Central memory CD8-positive, alpha-beta T cell (primary cell): ENCODE measurements at regions not wholly inside any gene's neighbourhood (a gene's known extent, or its start where the extent isn't known, plus 50 kb on each side); places are given as distances from the start of the nearest gene placed in this dataset.

ENCODE experiments used
- ATAC-seq: fragments of 150-1000 bp; cut with Tn5 transposase; replicated peaks from 2 replicates; pipeline ENCODE4 v1.10.0; 2022; ENCODE audit warnings: mild to moderate bottlenecking, moderate FRiP score, moderate number of reproducible peaks; ENCODE audit not compliant: poor library complexity, severe bottlenecking; ENCODE audit errors: extremely low read depth
- DNase-seq, 2 donors: peaks; one replicate each; pipeline ENCODE4 v3.0.0; 2021; ENCODE audit warnings: low spot score in 2 of 2
- H3K27ac Mint-ChIP-seq: one replicate; pipeline ENCODE4 v1.8.0; 2022; ENCODE audit warnings: low read depth, mild to moderate bottlenecking, moderate library complexity, mixed read lengths
- H3K27me3 Mint-ChIP-seq: one replicate; pipeline ENCODE4 v1.8.0; 2022; ENCODE audit warnings: mixed read lengths
- H3K36me3 Mint-ChIP-seq: one replicate; pipeline ENCODE4 v1.8.0; 2022; ENCODE audit warnings: mild to moderate bottlenecking, moderate library complexity, mixed read lengths; ENCODE audit not compliant: insufficient read depth
- H3K4me1 Mint-ChIP-seq: one replicate; pipeline ENCODE4 v1.8.0; 2022; ENCODE audit warnings: mixed read lengths
- H3K4me3 Mint-ChIP-seq: one replicate; pipeline ENCODE4 v1.8.0; 2022; ENCODE audit warnings: mild to moderate bottlenecking, moderate library complexity, mixed read lengths
- H3K9me3 Mint-ChIP-seq: one replicate; pipeline ENCODE4 v1.8.0; 2022; ENCODE audit warnings: mixed read lengths

DNA sequence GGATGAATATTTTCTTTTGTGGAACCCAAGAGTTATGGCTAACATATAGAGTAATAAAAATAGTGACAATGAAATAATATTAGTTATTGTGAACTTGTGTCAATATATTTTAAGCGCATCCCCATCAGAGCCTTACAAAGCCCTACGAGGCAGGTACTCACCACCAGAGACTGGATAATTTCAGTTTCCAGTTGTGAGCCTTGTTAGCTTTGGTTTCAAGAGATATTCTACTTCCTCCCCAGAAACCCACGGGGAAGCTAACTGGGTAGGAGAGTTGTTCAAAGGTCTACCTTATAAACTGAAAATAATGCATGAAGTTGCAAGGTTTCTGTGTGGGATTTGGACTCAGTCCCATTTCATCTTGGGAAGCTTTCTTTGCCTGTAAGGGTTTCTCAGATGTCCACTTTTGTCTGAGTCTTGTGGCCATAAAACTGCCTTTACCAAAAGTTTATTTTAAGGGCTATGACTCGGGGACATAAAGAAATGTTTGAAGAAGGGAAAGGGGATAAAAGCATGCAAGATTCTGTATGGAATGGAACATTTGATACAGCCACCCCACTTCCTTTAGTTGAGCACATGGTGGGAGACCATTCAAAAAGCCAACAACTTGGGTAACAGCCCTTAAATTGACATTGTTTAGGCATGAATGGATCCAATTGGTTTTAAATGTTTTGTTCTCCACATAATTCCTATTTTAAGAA lies 57.4 kb upstream of the ANKRD55 start:
- DNase-seq = no peak
- H3K9me3 Mint-ChIP-seq = no peaks in the 10 kb centered on the region
- peaks cover 10% of the 10 kb centered on the region for H3K27me3 Mint-ChIP-seq
- no peak for ATAC-seq
- H3K4me3 Mint-ChIP-seq = no peak overlapping the region
- H3K36me3 Mint-ChIP-seq = no peaks in the 10 kb centered on the region
- no peaks in the 10 kb centered on the region for H3K4me1 Mint-ChIP-seq
- no peak overlapping the region for H3K27ac Mint-ChIP-seq

DNA sequence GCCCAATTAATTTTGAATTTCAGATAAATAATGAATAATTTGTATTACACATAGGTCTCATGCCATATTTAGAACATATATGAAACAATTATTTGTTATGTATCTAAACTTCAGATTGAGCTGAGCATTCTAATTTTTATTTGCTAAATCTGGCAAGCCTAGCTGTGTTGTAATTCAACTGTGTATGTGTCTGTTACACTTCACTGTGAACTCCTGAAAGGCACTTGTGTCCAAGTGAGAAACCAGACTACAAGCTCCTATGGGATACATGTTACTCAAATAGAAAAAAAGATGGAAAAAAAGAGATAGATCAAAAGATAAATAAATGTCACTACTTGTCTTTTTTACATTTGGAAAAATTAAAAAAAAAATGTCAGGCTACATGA lies 56.5 kb upstream of the ANKRD55 start:
- no peak for DNase-seq
- Mint-ChIP-seq H3K4me1 (no peaks in the 10 kb centered on the region), H3K9me3 (no peaks in the 10 kb centered on the region), H3K36me3 (no peaks in the 10 kb centered on the region), H3K27ac (no peak overlapping the region), H3K27me3 (peaks cover 10% of the 10 kb centered on the region), H3K4me3 (no peak overlapping the region)
- ATAC-seq = no peak

DNA sequence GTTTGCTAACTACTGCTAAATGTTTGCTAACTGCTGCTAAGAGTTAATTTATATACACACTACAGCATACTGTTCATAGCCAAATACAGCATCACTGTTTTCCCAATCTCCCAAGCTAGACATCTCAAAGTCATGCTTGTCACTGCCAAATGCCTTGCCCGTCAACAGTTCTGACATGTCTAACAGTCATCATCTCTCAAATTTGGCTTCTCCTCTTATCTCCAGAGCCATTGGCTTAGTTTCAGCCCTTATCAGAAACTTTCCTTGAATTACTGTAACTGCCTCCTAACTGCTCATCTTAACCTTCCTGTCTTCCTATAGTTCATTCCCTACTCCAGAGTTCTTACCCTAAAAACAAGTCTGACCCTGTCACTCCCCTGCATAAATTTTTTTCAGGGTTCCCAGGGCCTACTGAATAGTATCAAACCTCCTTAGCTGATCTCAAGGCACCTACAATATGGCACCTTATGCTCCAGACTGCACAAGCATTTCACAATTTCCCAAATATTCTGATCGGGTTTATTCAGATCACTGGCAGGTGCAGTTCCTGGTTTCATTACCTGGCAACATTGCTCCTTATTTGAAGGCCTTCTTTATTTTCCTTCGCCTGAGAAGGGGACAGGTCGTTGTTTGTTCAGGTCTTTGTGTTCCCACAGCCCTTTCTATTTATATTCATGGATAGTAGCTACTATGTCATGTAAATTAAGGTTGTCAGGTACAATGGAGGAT lies 55.9 kb upstream of the ANKRD55 start:
- no peak for ATAC-seq

DNA sequence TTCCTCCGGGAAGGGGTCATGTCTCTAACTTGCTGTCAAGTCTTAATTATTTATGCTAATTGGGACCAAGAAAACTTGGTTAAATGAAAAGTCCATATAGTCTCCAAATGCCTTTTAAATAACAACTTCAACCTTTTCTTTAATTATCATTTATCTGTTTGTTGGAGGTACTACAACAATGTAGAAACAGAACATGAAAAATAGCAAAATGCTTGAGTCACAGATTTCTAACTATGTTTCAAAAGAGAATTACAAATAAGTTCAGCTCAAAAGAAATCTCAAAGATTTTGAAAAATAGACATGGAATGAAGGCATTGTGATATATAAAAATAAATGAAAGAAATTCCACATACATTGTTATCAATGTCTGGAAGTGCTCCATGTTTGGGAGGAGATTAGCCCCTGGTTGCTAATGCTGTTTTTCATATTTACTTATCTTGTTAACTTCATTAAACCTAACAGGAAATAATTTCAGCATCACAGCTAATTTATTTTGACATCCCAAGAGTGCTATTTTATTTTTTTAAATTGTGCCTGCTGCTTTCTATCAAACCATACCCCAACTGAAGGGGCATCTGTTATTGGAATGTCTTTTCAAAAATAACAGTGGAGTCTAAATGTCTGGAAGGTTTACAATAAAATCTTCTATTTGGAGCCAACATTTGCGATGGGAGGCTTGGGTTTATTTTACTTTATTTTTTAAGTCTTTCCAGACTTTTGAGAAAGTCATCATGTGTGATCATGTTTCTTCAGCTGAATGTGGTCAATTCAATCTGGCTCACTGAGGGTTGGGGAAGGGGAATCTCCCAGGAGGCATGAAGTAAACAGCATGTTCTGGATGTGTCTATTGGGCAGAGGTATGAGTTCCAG lies 53.1 kb upstream of the ANKRD55 start:
- H3K4me1 Mint-ChIP-seq = no peaks in the 10 kb centered on the region
- no peaks in the 10 kb centered on the region for H3K9me3 Mint-ChIP-seq
- DNase-seq (no peak), ATAC-seq (no peak)
- H3K36me3 Mint-ChIP-seq = no peaks in the 10 kb centered on the region
- H3K27me3 Mint-ChIP-seq = peaks cover 10% of the 10 kb centered on the region
- no peak overlapping the region for H3K4me3 Mint-ChIP-seq
- H3K27ac Mint-ChIP-seq = no peak overlapping the region

More for the DNA sequence above, 55.9 kb upstream of the ANKRD55 start:
- H3K27ac Mint-ChIP-seq = no peak overlapping the region
- no peaks in the 10 kb centered on the region for H3K9me3 Mint-ChIP-seq
- peaks cover 10% of the 10 kb centered on the region for H3K27me3 Mint-ChIP-seq
- H3K4me1 Mint-ChIP-seq = no peaks in the 10 kb centered on the region
- no peaks in the 10 kb centered on the region for H3K36me3 Mint-ChIP-seq
- no peak for DNase-seq
- H3K4me3 Mint-ChIP-seq = no peak overlapping the region

DNA sequence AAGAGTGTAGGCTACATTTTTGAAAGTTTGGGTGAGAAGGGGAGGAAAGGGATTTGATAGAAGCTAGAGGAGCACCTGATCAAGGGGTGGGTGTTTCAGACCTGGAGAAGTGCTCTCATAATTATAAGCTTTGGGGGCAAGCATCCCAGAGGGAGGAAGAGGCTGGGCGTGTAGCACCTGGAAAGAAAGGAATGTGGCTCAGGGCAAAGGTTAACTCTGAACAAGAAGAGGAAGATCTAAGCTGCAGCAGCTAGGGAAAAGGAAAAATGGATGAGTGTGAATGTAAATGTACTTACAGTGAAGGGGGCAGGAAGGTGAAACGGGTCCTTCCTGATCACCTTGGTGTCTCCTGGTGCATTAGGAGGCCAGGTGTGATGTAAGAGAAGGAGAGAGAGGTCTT lies 49.8 kb upstream of the ANKRD55 start:
- Mint-ChIP-seq H3K36me3 (no peaks in the 10 kb centered on the region), H3K4me3 (no peak overlapping the region), H3K9me3 (no peaks in the 10 kb centered on the region), H3K4me1 (no peaks in the 10 kb centered on the region), H3K27ac (no peak overlapping the region), H3K27me3 (peaks cover 1% of the 10 kb centered on the region)
- ATAC-seq (no peak), DNase-seq (no peak)
